PC-3 (cell line): ENCODE measurements at regions not wholly inside any gene's neighbourhood (a gene's known extent, or its start where the extent isn't known, plus 50 kb on each side); places are given as distances from the start of the nearest gene placed in this dataset.

Experiments used
- ATAC-seq: fragments of 200-7000 bp; cut with Tn5 transposase; 2 replicates; pipeline ENCODE4 v1.9.1; 2020; ENCODE audit warnings: mild to moderate bottlenecking, moderate library complexity
- BruUV-seq: library from RNA; stranded (reverse); fragments of 400-500 nt; replicated peaks from 2 replicates; lab custom pipeline; 2021; lab: Mats Ljungman, UMichigan
- CTCF ChIA-PET: fragments of 300-600 bp; sonication (Branson Sonifier 250); formaldehyde crosslinking; loops from one replicate; lab custom pipeline; 2022; ENCODE audit warnings: antibody characterized with exemption; lab: Charles Lee
- POLR2A ChIA-PET: fragments of 300-600 bp; sonication (Branson Sonifier 250); formaldehyde crosslinking; loops from one replicate; lab custom pipeline; 2022; ENCODE audit warnings: antibody characterized with exemption; ENCODE audit not compliant: unreplicated experiment; lab: Charles Lee
- DNase-seq: peaks from one replicate; pipeline ENCODE4 v3.0.0-alpha.2; 2015
- H2AFZ ChIP-seq: fragments of 300-600 bp; sonication (generic); 2 replicates; pipeline ENCODE4 v1.6.0; 2016; ENCODE audit warnings: antibody characterized with exemption, low read length
- H3F3A ChIP-seq: fragments of 300-600 bp; sonication (generic); one replicate; pipeline ENCODE4 v1.6.0; 2017; ENCODE audit warnings: antibody characterized with exemption, low read length, control low read depth, mild to moderate bottlenecking; ENCODE audit not compliant: unreplicated experiment
- H3K27ac ChIP-seq: fragments of 300-600 bp; sonication (generic); 2 replicates; pipeline ENCODE4 v1.5.1; 2016; ENCODE audit warnings: mild to moderate bottlenecking, low read length
- H3K27me3 ChIP-seq: fragments of 300-600 bp; sonication (generic); 2 replicates; pipeline ENCODE4 v1.6.1; 2016; ENCODE audit warnings: low read length, mixed read lengths
- H3K36me3 ChIP-seq: fragments of 300-600 bp; sonication (generic); 2 replicates; pipeline ENCODE4 v1.6.1; 2016; ENCODE audit warnings: low read depth, mixed run types, low read length, mixed read lengths
- H3K4me1 ChIP-seq: fragments of 300-600 bp; sonication (generic); 2 replicates; pipeline ENCODE4 v1.5.1; 2016; ENCODE audit warnings: low read length; ENCODE audit not compliant: insufficient read depth
- H3K4me2 ChIP-seq: fragments of 300-600 bp; sonication (generic); 2 replicates; pipeline ENCODE4 v1.6.0; 2016; ENCODE audit warnings: low read length
- H3K4me3 ChIP-seq: fragments of 300-600 bp; sonication (generic); 2 replicates; pipeline ENCODE4 v1.5.1; 2016; ENCODE audit warnings: mild to moderate bottlenecking, low read length, mixed read lengths
- H3K79me2 ChIP-seq: fragments of 300-600 bp; sonication (generic); 2 replicates; pipeline ENCODE4 v1.6.1; 2017; ENCODE audit warnings: low read length, mixed read lengths
- H3K9ac ChIP-seq: fragments of 300-600 bp; sonication (generic); 2 replicates; pipeline ENCODE4 v1.6.0; 2016; ENCODE audit warnings: mild to moderate bottlenecking, low read length
- H3K9me2 ChIP-seq: fragments of 300-600 bp; sonication (generic); replicated peaks from 2 replicates; pipeline ENCODE4 v1.6.1; 2016; ENCODE audit warnings: mixed run types, low read length, mixed read lengths
- H3K9me3 ChIP-seq: fragments of 300-600 bp; sonication (generic); 2 replicates; pipeline ENCODE4 v1.6.1; 2016; ENCODE audit warnings: low read length, mixed read lengths
- H4K20me1 ChIP-seq: fragments of 300-600 bp; sonication (generic); 2 replicates; pipeline ENCODE4 v1.6.1; 2016; ENCODE audit warnings: low read length, mixed read lengths
- EZH2 ChIP-seq: fragments of 300-600 bp; sonication (generic); IDR thresholded peaks from one replicate; pipeline ENCODE4 v1.6.1; 2017; ENCODE audit warnings: antibody characterized with exemption, mild to moderate bottlenecking, low read length; ENCODE audit not compliant: unreplicated experiment
- EZH2phosphoT487 ChIP-seq: fragments of 300-600 bp; sonication (generic); IDR thresholded peaks from 2 replicates; pipeline ENCODE4 v1.6.1; 2018; ENCODE audit warnings: mild to moderate bottlenecking, antibody characterized with exemption, low read length, borderline replicate concordance
- intact Hi-C: fragments of 100-400 bp; cut with micrococcal nuclease; formaldehyde crosslinking; loops from 2 replicates; pipeline ENCODE4 v1.9.0; 2023
- TF ChIP-seq, protein P1 (sequence below): fragments of 300-600 bp; sonication (generic); conservative IDR thresholded peaks from 2 replicates; pipeline ENCODE4 v1.5.1; 2017; ENCODE audit warnings: antibody characterized with exemption, low read depth, mild to moderate bottlenecking, low read length

DNA sequence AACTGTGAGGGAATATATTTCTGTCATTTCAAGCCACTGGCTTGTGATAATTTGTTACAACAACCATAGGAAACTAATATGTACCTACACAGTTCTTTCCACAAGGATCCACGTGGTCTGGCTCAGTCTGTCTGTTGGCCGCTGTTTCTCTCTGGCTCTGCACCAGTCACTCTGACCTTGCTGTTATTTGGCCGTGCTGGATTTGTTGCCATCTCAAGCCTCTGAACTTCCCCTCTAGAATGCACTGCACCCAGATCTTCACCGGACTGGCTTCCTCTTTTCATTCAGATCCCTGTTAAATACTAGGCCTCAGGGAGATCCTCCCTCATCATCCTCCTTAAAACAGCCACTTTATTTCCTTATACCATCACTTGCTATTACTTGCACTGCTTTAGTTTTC lies 446.8 kb downstream of the TFAP2B start:
- TF ChIP-seq EZH2phosphoT487 (no peak), EZH2 (no peak)
- TF ChIP-seq, protein P1, sequence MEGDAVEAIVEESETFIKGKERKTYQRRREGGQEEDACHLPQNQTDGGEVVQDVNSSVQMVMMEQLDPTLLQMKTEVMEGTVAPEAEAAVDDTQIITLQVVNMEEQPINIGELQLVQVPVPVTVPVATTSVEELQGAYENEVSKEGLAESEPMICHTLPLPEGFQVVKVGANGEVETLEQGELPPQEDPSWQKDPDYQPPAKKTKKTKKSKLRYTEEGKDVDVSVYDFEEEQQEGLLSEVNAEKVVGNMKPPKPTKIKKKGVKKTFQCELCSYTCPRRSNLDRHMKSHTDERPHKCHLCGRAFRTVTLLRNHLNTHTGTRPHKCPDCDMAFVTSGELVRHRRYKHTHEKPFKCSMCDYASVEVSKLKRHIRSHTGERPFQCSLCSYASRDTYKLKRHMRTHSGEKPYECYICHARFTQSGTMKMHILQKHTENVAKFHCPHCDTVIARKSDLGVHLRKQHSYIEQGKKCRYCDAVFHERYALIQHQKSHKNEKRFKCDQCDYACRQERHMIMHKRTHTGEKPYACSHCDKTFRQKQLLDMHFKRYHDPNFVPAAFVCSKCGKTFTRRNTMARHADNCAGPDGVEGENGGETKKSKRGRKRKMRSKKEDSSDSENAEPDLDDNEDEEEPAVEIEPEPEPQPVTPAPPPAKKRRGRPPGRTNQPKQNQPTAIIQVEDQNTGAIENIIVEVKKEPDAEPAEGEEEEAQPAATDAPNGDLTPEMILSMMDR: no peak
- no peak overlapping the region for H3K4me3 ChIP-seq
- H3K4me1 ChIP-seq: no peaks in the 10 kb centered on the region
- H3K9ac ChIP-seq: no peak overlapping the region
- DNase-seq (no peak), ATAC-seq (no peak)
- no TSS peak for BruUV-seq
- H3K27me3 ChIP-seq: no peaks in the 10 kb centered on the region
- H3F3A ChIP-seq: no peaks in the 10 kb centered on the region
- CTCF ChIA-PET: no interaction called here
- H3K27ac ChIP-seq: no peak overlapping the region
- no peaks in the 10 kb centered on the region for H3K9me2 ChIP-seq
- H3K36me3 ChIP-seq: no peaks in the 10 kb centered on the region
- H3K4me2 ChIP-seq: no peak overlapping the region
- intact Hi-C loops: no loop called here
- H2AFZ ChIP-seq: no peak overlapping the region
- H3K9me3 ChIP-seq: no peaks in the 10 kb centered on the region
- H4K20me1 ChIP-seq: no peaks in the 10 kb centered on the region
- no peaks in the 10 kb centered on the region for H3K79me2 ChIP-seq
- POLR2A ChIA-PET: no interaction called here

DNA sequence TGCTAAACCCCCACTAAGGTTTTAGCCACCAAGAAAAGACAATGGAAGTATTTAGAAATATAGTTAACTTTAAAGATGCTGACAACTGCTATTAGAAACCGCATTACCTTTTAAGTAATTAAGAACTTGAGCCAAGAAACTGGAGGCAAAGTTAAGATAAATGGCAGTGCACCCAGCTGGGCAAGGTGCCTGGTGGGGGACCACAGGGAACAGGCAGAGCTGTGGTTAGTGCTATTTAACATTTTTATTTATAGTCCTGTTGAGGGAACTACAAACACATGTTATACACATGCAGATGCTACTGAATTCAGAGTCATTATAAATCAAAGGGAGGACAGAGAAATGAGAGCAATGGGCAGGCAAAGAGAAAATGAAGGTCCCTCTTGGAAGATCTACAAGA lies 447.9 kb downstream of the TFAP2B start:
- no peak for TF ChIP-seq EZH2
- TF ChIP-seq, protein P1: no peak
- no peak for TF ChIP-seq EZH2phosphoT487
- intact Hi-C loops: no loop called here

DNA sequence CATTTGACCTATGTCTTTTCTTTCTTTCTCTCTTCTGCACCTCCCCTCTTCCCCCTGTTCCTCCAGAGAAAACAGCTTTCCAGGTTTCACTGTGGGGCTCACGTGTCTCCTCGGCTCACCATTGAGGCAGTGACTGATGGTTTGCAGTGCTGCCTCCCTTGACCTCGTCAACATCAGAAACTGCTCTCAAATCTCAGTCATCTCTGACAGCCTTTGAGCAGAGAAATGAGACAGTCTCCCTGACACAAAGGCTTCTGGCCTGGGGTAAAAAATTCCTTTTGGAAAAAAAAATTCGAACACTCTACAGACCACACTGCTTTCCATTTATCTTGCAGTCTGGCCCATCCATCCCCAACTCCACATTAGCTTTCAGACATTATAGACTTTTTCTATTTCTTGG lies 450.0 kb downstream of the TFAP2B start:
- POLR2A ChIA-PET: no interaction called here
- Histone ChIP-seq H3K9me2 (no peaks in the 10 kb centered on the region), H3K27me3 (no peaks in the 10 kb centered on the region), H3K4me3 (no peak overlapping the region), H4K20me1 (no peaks in the 10 kb centered on the region), H3K9ac (no peak overlapping the region), H3K36me3 (no peaks in the 10 kb centered on the region), H3K4me1 (no peaks in the 10 kb centered on the region), H3F3A (no peaks in the 10 kb centered on the region), H3K9me3 (no peaks in the 10 kb centered on the region), H2AFZ (no peak overlapping the region), H3K79me2 (no peaks in the 10 kb centered on the region), H3K27ac (no peak overlapping the region), H3K4me2 (no peak overlapping the region)
- ATAC-seq (no peak), DNase-seq (no peak)
- no TSS peak for BruUV-seq
- TF ChIP-seq, protein P1: no peak
- TF ChIP-seq EZH2 (no peak), EZH2phosphoT487 (no peak)
- intact Hi-C loops: no loop called here
- CTCF ChIA-PET: no interaction called here

More for the DNA sequence above, 447.9 kb downstream of the TFAP2B start:
- Histone ChIP-seq H3K27ac (no peak overlapping the region), H3K4me1 (no peaks in the 10 kb centered on the region), H3K9me2 (no peaks in the 10 kb centered on the region), H3K79me2 (no peaks in the 10 kb centered on the region), H3K9ac (no peak overlapping the region), H3K36me3 (no peaks in the 10 kb centered on the region), H3K27me3 (no peaks in the 10 kb centered on the region), H3K4me2 (no peak overlapping the region), H3F3A (no peaks in the 10 kb centered on the region), H3K9me3 (no peaks in the 10 kb centered on the region), H2AFZ (no peak overlapping the region), H3K4me3 (no peak overlapping the region), H4K20me1 (no peaks in the 10 kb centered on the region)
- BruUV-seq: no TSS peak
- ATAC-seq (no peak), DNase-seq (no peak)
- CTCF ChIA-PET: no interaction called here
- POLR2A ChIA-PET: no interaction called here
